Caco-2 (cell line): ENCODE measurements at regions not wholly inside any gene's neighbourhood (a gene's known extent, or its start where the extent isn't known, plus 50 kb on each side); places are given as distances from the start of the nearest gene placed in this dataset.
"Not testable (repeated sequence)": the region's sequence is repeated elsewhere in the genome, so short reads cannot be mapped to it uniquely, and the experiment has no call there.

Experiments
- BruUV-seq: library from RNA; stranded (reverse); fragments of 400-500 nt; replicated peaks from 2 replicates; lab custom pipeline; 2021; lab: Mats Ljungman, UMichigan
- CTCF ChIA-PET: fragments of 300-600 bp; sonication (Branson Sonifier 250); formaldehyde crosslinking; loops from one replicate; lab custom pipeline; 2022; ENCODE audit warnings: antibody characterized with exemption; lab: Charles Lee
- POLR2A ChIA-PET: fragments of 300-600 bp; sonication (Branson Sonifier 250); formaldehyde crosslinking; loops from one replicate; lab custom pipeline; 2022; ENCODE audit warnings: antibody characterized with exemption; lab: Charles Lee
- DNase-seq, 2 experiments: peaks; one replicate each; pipeline versions ENCODE4 v3.0.0 to v3.0.0-alpha.2; 2020 to 2022
- H3K27me3 ChIP-seq: replicated peaks from 2 replicates; pipeline ENCODE4 v1.6.0; 2011; ENCODE audit warnings: low read length; ENCODE audit not compliant: control insufficient read depth, insufficient read depth
- H3K36me3 ChIP-seq: 2 replicates; pipeline ENCODE4 v1.5.1; 2011; ENCODE audit warnings: low read length; ENCODE audit not compliant: control insufficient read depth, insufficient read depth
- H3K4me1 ChIP-seq: fragments of 250-450 bp; sonication (Bioruptor Pico); 2 replicates; pipeline ENCODE4 v1.5.1; 2020; ENCODE audit warnings: mild to moderate bottlenecking
- H3K4me3 ChIP-seq: 2 replicates; pipeline ENCODE4 v1.5.1; 2011; ENCODE audit warnings: low read depth, mild to moderate bottlenecking, control low read depth, low read length
- H3K9me3 ChIP-seq: fragments of 250-450 bp; sonication (Bioruptor Pico); 2 replicates; pipeline ENCODE4 v1.5.1; 2020; ENCODE audit warnings: mild to moderate bottlenecking, moderate library complexity
- H3K27ac Mint-ChIP-seq: one replicate; pipeline ENCODE4 v1.8.0; 2022; ENCODE audit warnings: mixed read lengths; ENCODE audit not compliant: unreplicated experiment
- H3K27me3 Mint-ChIP-seq: one replicate; pipeline ENCODE4 v1.8.0; 2022; ENCODE audit warnings: mixed read lengths; ENCODE audit not compliant: insufficient read depth, unreplicated experiment
- H3K36me3 Mint-ChIP-seq: one replicate; pipeline ENCODE4 v1.8.0; 2022; ENCODE audit warnings: mild to moderate bottlenecking, mixed read lengths; ENCODE audit not compliant: insufficient read depth, unreplicated experiment
- H3K4me1 Mint-ChIP-seq: one replicate; pipeline ENCODE4 v1.8.0; 2022; ENCODE audit warnings: low read depth, mixed read lengths; ENCODE audit not compliant: unreplicated experiment
- H3K4me3 Mint-ChIP-seq: one replicate; pipeline ENCODE4 v1.8.0; 2022; ENCODE audit warnings: mild to moderate bottlenecking, moderate library complexity, mixed read lengths; ENCODE audit not compliant: unreplicated experiment
- H3K9me3 Mint-ChIP-seq: one replicate; pipeline ENCODE4 v1.8.0; 2022; ENCODE audit warnings: mixed read lengths; ENCODE audit not compliant: unreplicated experiment
- CTCF ChIP-seq, 2 experiments: fragments of 200-600 bp in 1 of 2; IDR thresholded peaks; 1 replicate in 1 of 2; 2 replicates in 1 of 2; pipeline versions ENCODE4 v1.5.1 to v1.8.0; 2011 to 2022; ENCODE audit warnings: antibody characterized with exemption in 1 of 2, control low read depth in 1 of 2, inconsistent platforms in 1 of 2, low read depth in 1 of 2, low read length in 1 of 2, mild to moderate bottlenecking in 1 of 2, moderate library complexity in 1 of 2; ENCODE audit not compliant: insufficient read depth in 1 of 2, severe bottlenecking in 1 of 2, unreplicated experiment in 1 of 2
- intact Hi-C: fragments of 100-400 bp; cut with micrococcal nuclease; formaldehyde crosslinking; loops from one replicate; pipeline ENCODE4 v1.10.0; 2022; ENCODE audit not compliant: unreplicated experiment

GRCh38 chr5:9766581-9766980 lies 136.4 kb upstream of the TAS2R1 start:
- TF ChIP-seq CTCF (IDR thresholded peaks at IDR 0.05; ENCODE audit: insufficient read depth in 1 of 2, low read depth in 1 of 2, low read length in 1 of 2, severe bottlenecking in 1 of 2, unreplicated experiment in 1 of 2): no peak
- Histone ChIP-seq H3K4me3 (no peak overlapping the region), H3K9me3 (no peaks in the 10 kb centered on the region), H3K36me3 (no peaks in the 10 kb centered on the region), H3K27me3 (no peaks in the 10 kb centered on the region), H3K4me1 (no peaks in the 10 kb centered on the region)
- Mint-ChIP-seq H3K9me3 (peaks cover 21% of the 10 kb centered on the region), H3K36me3 (no peaks in the 10 kb centered on the region), H3K4me3 (no peak overlapping the region), H3K27me3 (no peaks in the 10 kb centered on the region), H3K4me1 (peaks cover 7% of the 10 kb centered on the region), H3K27ac (no peak overlapping the region)
- no TSS peak for BruUV-seq
- ChIA-PET POLR2A (no interaction called here), CTCF (no interaction called here)
- no peak for DNase-seq
- intact Hi-C loops: no loop called here

- no peaks in the 10 kb centered on the region for H3K27me3 Mint-ChIP-seq
- no peaks in the 10 kb centered on the region for H3K36me3 Mint-ChIP-seq
- no peaks in the 10 kb centered on the region for H3K9me3 ChIP-seq
- intact Hi-C loops: no loop called here
- H3K4me3 ChIP-seq: no peak overlapping the region
- no peaks in the 10 kb centered on the region for H3K4me1 ChIP-seq
- H3K36me3 ChIP-seq: no peaks in the 10 kb centered on the region
- BruUV-seq: no TSS peak
- no peak for DNase-seq
- no peak overlapping the region for H3K4me3 Mint-ChIP-seq
- no peak overlapping the region for H3K27ac Mint-ChIP-seq
- peaks cover 21% of the 10 kb centered on the region for H3K9me3 Mint-ChIP-seq
- POLR2A ChIA-PET: no interaction called here
- peaks cover 7% of the 10 kb centered on the region for H3K4me1 Mint-ChIP-seq
- CTCF ChIA-PET: no interaction called here
- no peaks in the 10 kb centered on the region for H3K27me3 ChIP-seq
- TF ChIP-seq CTCF (IDR thresholded peaks at IDR 0.05; ENCODE audit: insufficient read depth in 1 of 2, low read depth in 1 of 2, low read length in 1 of 2, severe bottlenecking in 1 of 2, unreplicated experiment in 1 of 2): no peak
Observed at GRCh38 chr5:9765419-9766140, 135.4 kb upstream of the TAS2R1 start.

- Mint-ChIP-seq H3K9me3 (no peaks in the 10 kb centered on the region), H3K4me3 (no peak overlapping the region), H3K27ac (no peak overlapping the region), H3K4me1 (no peaks in the 10 kb centered on the region), H3K36me3 (no peaks in the 10 kb centered on the region), H3K27me3 (no peaks in the 10 kb centered on the region)
- CTCF ChIA-PET: no interaction called here
- no peaks in the 10 kb centered on the region for H3K9me3 ChIP-seq
- POLR2A ChIA-PET: no interaction called here
- H3K27me3 ChIP-seq: no peaks in the 10 kb centered on the region
- no peak for TF ChIP-seq CTCF (IDR thresholded peaks at IDR 0.05; ENCODE audit: insufficient read depth in 1 of 2, low read depth in 1 of 2, low read length in 1 of 2, severe bottlenecking in 1 of 2, unreplicated experiment in 1 of 2)
- H3K4me3 ChIP-seq: no peak overlapping the region
- intact Hi-C loops: no loop called here
- no peaks in the 10 kb centered on the region for H3K36me3 ChIP-seq
- no peaks in the 10 kb centered on the region for H3K4me1 ChIP-seq
- no TSS peak for BruUV-seq
- DNase-seq: no peak
Observed at GRCh38 chr5:9761706-9762105, 131.6 kb upstream of the TAS2R1 start.

- DNase-seq, CTCF ChIA-PET, BruUV-seq, intact Hi-C loops, H3K4me3 ChIP-seq, H3K27me3 ChIP-seq, H3K4me3 Mint-ChIP-seq, H3K27me3 Mint-ChIP-seq, H3K4me1 ChIP-seq, H3K36me3 Mint-ChIP-seq, H3K9me3 ChIP-seq, POLR2A ChIA-PET, H3K36me3 ChIP-seq, H3K27ac Mint-ChIP-seq, H3K4me1 Mint-ChIP-seq: not testable (repeated sequence)
- H3K9me3 Mint-ChIP-seq: peaks cover 21% of the 10 kb centered on the region
Observed at GRCh38 chr5:9752670-9753069, 122.5 kb upstream of the TAS2R1 start.
